Hepatocyte (in vitro differentiated cells): ENCODE measurements at regions not wholly inside any gene's neighbourhood (a gene's known extent, or its start where the extent isn't known, plus 50 kb on each side); places are given as distances from the start of the nearest gene placed in this dataset.

Source experiments
- EZH2 ChIP-seq: fragments of 200-600 bp; sonication (generic); IDR thresholded peaks from 2 replicates; pipeline ENCODE4 v1.6.1; 2016; ENCODE audit warnings: antibody characterized with exemption, mild to moderate bottlenecking, borderline replicate concordance
- TF ChIP-seq, protein P1 (sequence below): fragments of 200-600 bp; sonication (generic); IDR thresholded peaks from 2 replicates; pipeline ENCODE4 v1.5.1; 2016; ENCODE audit warnings: antibody characterized with exemption, mild to moderate bottlenecking; ENCODE audit not compliant: poor library complexity

DNA sequence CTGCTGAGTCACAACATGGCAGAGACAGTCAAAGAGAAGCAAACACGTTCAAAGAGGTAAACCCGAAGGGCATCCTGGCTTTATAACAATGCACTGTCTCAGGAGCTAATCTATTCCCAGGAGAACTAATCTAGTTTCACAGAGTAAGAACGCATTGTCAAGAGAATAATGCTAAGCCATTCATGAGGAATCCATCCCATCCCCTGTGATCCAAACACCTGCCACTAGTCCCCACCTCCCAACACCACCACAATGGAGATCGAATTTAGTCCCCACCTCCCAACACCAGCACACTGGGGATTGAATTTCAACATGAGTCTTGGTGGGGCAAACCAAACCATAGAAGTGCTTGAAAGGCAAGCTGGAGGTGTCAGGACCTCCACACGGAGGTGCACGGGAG, 231.5 kb upstream of the ID4 start:
- TF ChIP-seq, protein P1, sequence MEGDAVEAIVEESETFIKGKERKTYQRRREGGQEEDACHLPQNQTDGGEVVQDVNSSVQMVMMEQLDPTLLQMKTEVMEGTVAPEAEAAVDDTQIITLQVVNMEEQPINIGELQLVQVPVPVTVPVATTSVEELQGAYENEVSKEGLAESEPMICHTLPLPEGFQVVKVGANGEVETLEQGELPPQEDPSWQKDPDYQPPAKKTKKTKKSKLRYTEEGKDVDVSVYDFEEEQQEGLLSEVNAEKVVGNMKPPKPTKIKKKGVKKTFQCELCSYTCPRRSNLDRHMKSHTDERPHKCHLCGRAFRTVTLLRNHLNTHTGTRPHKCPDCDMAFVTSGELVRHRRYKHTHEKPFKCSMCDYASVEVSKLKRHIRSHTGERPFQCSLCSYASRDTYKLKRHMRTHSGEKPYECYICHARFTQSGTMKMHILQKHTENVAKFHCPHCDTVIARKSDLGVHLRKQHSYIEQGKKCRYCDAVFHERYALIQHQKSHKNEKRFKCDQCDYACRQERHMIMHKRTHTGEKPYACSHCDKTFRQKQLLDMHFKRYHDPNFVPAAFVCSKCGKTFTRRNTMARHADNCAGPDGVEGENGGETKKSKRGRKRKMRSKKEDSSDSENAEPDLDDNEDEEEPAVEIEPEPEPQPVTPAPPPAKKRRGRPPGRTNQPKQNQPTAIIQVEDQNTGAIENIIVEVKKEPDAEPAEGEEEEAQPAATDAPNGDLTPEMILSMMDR: no peak
- no peak for TF ChIP-seq EZH2
